ENCODE measurements at regions not wholly inside any gene's neighbourhood (a gene's known extent, or its start where the extent isn't known, plus 50 kb on each side); places are given as distances from the start of the nearest gene placed in this dataset.

- peak overlapping the region; percentile 80 for H3K27ac ChIP-seq
- H3K4me3 ChIP-seq, result no peak overlapping the region
- no peaks in the 10 kb centered on the region for H3K9me3 ChIP-seq (ENCODE audit: low read depth)
- no peaks in the 10 kb centered on the region for H3K27me3 ChIP-seq (replicated peaks; ENCODE audit: insufficient read depth)
- peak overlapping the region; percentile 61 for H3K9ac ChIP-seq
- TF ChIP-seq EZH2 (IDR thresholded peaks at IDR 0.05; ENCODE audit: insufficient read depth, poor library complexity, severe bottlenecking), result no peak
- peaks cover 81% of the 10 kb centered on the region for H3K79me2 ChIP-seq (ENCODE audit: insufficient read depth)
- DNase-seq, result no peak
- in situ Hi-C loops (cut with MboI), result no loop called here
- no peaks in the 10 kb centered on the region for H4K20me1 ChIP-seq (ENCODE audit: insufficient read depth)
- H3K36me3 ChIP-seq (ENCODE audit: low read depth), result no peaks in the 10 kb centered on the region
- H3K9me2 ChIP-seq (ENCODE audit: insufficient read depth), result no peaks in the 10 kb centered on the region
- H3K4me1 ChIP-seq (ENCODE audit: insufficient read depth), result peaks cover 56% of the 10 kb centered on the region
- H3K4me2 ChIP-seq (ENCODE audit: unreplicated experiment), result peak overlapping the region; percentile 18
- WGBS, 2 experiments (ENCODE audit: low coverage in 1 of 2, low lambda C conversion rate in 2 of 2, missing lambda C conversion rate in 2 of 2), result 89 to 96% methylated on average over 4 of the region's 4 CpGs
- H2AFZ ChIP-seq, result no peak overlapping the region
- H3F3A ChIP-seq (ENCODE audit: insufficient read depth), result peaks cover 37% of the 10 kb centered on the region
Measured at GRCh38 chr3:42037318-42037945, 53.7 kb upstream of the TRAK1 start.

GRCh38 chr3:42036483-42036823 lies 54.7 kb upstream of the TRAK1 start:
- in situ Hi-C loops (cut with MboI), result no loop called here
- Histone ChIP-seq H3K9me2 (ENCODE audit: insufficient read depth) (no peaks in the 10 kb centered on the region), H3F3A (ENCODE audit: insufficient read depth) (peaks cover 47% of the 10 kb centered on the region), H3K27me3 (replicated peaks; ENCODE audit: insufficient read depth) (no peaks in the 10 kb centered on the region), H3K4me1 (ENCODE audit: insufficient read depth) (peaks cover 64% of the 10 kb centered on the region), H4K20me1 (ENCODE audit: insufficient read depth) (no peaks in the 10 kb centered on the region), H3K9ac (peak overlapping the region; percentile 61), H2AFZ (no peak overlapping the region), H3K4me3 (no peak overlapping the region), H3K4me2 (ENCODE audit: unreplicated experiment) (peak overlapping the region; percentile 74), H3K27ac (peak overlapping the region; percentile 80), H3K9me3 (ENCODE audit: low read depth) (no peaks in the 10 kb centered on the region), H3K79me2 (ENCODE audit: insufficient read depth) (peaks cover 78% of the 10 kb centered on the region), H3K36me3 (ENCODE audit: low read depth) (no peaks in the 10 kb centered on the region)
- 0 to 7% methylated on average over 3 of the region's 3 CpGs for WGBS, 2 experiments (ENCODE audit: low coverage in 1 of 2, low lambda C conversion rate in 2 of 2, missing lambda C conversion rate in 2 of 2)
- TF ChIP-seq EZH2 (IDR thresholded peaks at IDR 0.05; ENCODE audit: insufficient read depth, poor library complexity, severe bottlenecking) (no peak), EZH2phosphoT487 (IDR thresholded peaks at IDR 0.05; ENCODE audit: insufficient read depth, low read depth) (no peak)
- peak; percentile 97 for DNase-seq

GRCh38 chr3:42035816-42036482 lies 55.2 kb upstream of the TRAK1 start:
- H3K4me1 ChIP-seq (ENCODE audit: insufficient read depth), result peaks cover 65% of the 10 kb centered on the region
- H3K27ac ChIP-seq, result peak overlapping the region; percentile 80
- H3K79me2 ChIP-seq (ENCODE audit: insufficient read depth), result peaks cover 78% of the 10 kb centered on the region

DNA sequence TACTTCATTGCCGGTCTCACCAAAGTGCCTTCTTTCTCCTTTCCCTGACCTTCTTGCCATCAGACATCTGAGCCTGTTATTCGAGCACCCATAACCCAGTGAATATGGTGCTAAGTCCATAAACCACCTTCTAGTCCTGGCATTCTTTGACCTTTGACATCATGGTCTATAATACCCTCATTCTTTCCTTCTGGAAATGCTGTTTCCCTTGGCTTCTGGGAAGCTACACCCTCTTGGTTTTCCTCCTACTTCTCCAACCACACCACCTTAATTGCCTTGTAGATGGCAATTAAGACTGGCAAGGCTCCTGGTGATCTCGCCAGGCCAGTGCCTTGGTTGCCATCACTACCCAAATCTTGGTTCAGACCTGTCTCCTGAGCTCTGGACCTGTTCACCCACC lies 56.1 kb upstream of the TRAK1 start:
- DNase-seq, result no peak
- H3K4me2 ChIP-seq (ENCODE audit: unreplicated experiment), result no peak overlapping the region
- peaks cover 65% of the 10 kb centered on the region for H3K4me1 ChIP-seq (ENCODE audit: insufficient read depth)

More at GRCh38 chr3:42035816-42036482, 55.2 kb upstream of the TRAK1 start:
- no peaks in the 10 kb centered on the region for H4K20me1 ChIP-seq (ENCODE audit: insufficient read depth)
- DNase-seq, result no peak
- no peaks in the 10 kb centered on the region for H3K9me2 ChIP-seq (ENCODE audit: insufficient read depth)
- no peak overlapping the region for H3K4me3 ChIP-seq
- no peak overlapping the region for H2AFZ ChIP-seq
- no peaks in the 10 kb centered on the region for H3K36me3 ChIP-seq (ENCODE audit: low read depth)
- no peak for TF ChIP-seq EZH2 (IDR thresholded peaks at IDR 0.05; ENCODE audit: insufficient read depth, poor library complexity, severe bottlenecking)
- TF ChIP-seq EZH2phosphoT487 (IDR thresholded peaks at IDR 0.05; ENCODE audit: insufficient read depth, low read depth), result no peak
- H3F3A ChIP-seq (ENCODE audit: insufficient read depth), result peaks cover 49% of the 10 kb centered on the region
- peak overlapping the region; percentile 61 for H3K9ac ChIP-seq
- in situ Hi-C loops (cut with MboI), result no loop called here
- no peaks in the 10 kb centered on the region for H3K27me3 ChIP-seq (replicated peaks; ENCODE audit: insufficient read depth)
- peak overlapping the region; percentile 25 for H3K4me2 ChIP-seq (ENCODE audit: unreplicated experiment)
- WGBS, 2 experiments (ENCODE audit: low coverage in 1 of 2, low lambda C conversion rate in 2 of 2, missing lambda C conversion rate in 2 of 2), result 30 to 31% methylated on average over 4 of the region's 4 CpGs
- no peaks in the 10 kb centered on the region for H3K9me3 ChIP-seq (ENCODE audit: low read depth)

More for the DNA sequence above, 56.1 kb upstream of the TRAK1 start:
- no peak overlapping the region for H2AFZ ChIP-seq
- no peaks in the 10 kb centered on the region for H3K9me2 ChIP-seq (ENCODE audit: insufficient read depth)
- H3F3A ChIP-seq (ENCODE audit: insufficient read depth), result peaks cover 49% of the 10 kb centered on the region
- in situ Hi-C loops (cut with MboI), result no loop called here
- H3K27ac ChIP-seq, result no peak overlapping the region
- H4K20me1 ChIP-seq (ENCODE audit: insufficient read depth), result no peaks in the 10 kb centered on the region
- no peaks in the 10 kb centered on the region for H3K36me3 ChIP-seq (ENCODE audit: low read depth)
- WGBS, 2 experiments (ENCODE audit: low coverage in 1 of 2, low lambda C conversion rate in 2 of 2, missing lambda C conversion rate in 2 of 2), result 98 to 99% methylated on average over 3 of the region's 3 CpGs
- H3K27me3 ChIP-seq (replicated peaks; ENCODE audit: insufficient read depth), result no peaks in the 10 kb centered on the region
- TF ChIP-seq EZH2 (IDR thresholded peaks at IDR 0.05; ENCODE audit: insufficient read depth, poor library complexity, severe bottlenecking) (no peak), EZH2phosphoT487 (IDR thresholded peaks at IDR 0.05; ENCODE audit: insufficient read depth, low read depth) (no peak)
- H3K9ac ChIP-seq, result no peak overlapping the region
- H3K79me2 ChIP-seq (ENCODE audit: insufficient read depth), result peaks cover 78% of the 10 kb centered on the region
- no peaks in the 10 kb centered on the region for H3K9me3 ChIP-seq (ENCODE audit: low read depth)
- H3K4me3 ChIP-seq, result no peak overlapping the region
